ENCODE measurements at regions not wholly inside any gene's neighbourhood (a gene's known extent, or its start where the extent isn't known, plus 50 kb on each side); places are given as distances from the start of the nearest gene placed in this dataset.

DNA sequence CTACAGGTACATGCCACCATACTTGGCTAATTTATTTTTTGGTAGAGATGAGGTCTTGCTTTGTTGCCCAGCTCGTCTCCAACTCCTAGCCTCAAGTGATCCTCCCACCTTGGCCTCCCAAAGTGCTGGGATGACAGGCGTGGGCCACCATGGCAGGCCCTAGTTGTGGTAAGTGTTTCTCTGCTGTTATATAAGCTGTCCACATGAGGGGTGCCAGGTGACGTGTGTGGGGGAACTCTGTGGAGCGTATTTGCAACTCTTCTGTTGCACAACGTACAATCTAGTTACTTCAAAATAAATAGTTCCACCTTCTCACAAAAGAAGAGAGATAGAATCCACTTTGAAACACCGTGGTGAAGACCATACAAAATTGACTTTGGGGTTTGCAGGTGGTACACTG, 125.1 kb downstream of the NCOR2 start:
- DNase-seq, result no peak
- BruUV-seq (replicated peaks), result no TSS peak
- Histone ChIP-seq H2AFZ (replicated peaks; ENCODE audit: low read length, poor library complexity) (no peak overlapping the region), H2BK20ac (ENCODE audit: low read depth, low read length) (peak overlapping the region; percentile 67), H4K91ac (ENCODE audit: insufficient read depth, low read depth, low read length) (peak overlapping the region; percentile 93; the same call in 1 of the 2 replicates), H3K4ac (ENCODE audit: low read depth, low read length) (peak overlapping the region; percentile 92), H3K9ac (ENCODE audit: low read depth, low read length) (no peak overlapping the region), H3K27me3 (ENCODE audit: control insufficient read depth, insufficient read depth, low read length) (no peaks in the 10 kb centered on the region), H2AK5ac (ENCODE audit: low read depth, low read length) (peak overlapping the region; percentile 97; the same call in 1 of the 2 replicates), H2BK120ac (ENCODE audit: low read depth, low read length) (peak overlapping the region; percentile 91), H3K18ac (ENCODE audit: low read depth, low read length) (no peak overlapping the region), H3K79me1 (ENCODE audit: low read depth in 1 of 2, low read length in 2 of 2) (peaks cover 19 to 67% of the 10 kb centered on the region in 2 experiments; a peak in 3 of 4 replicates), H3K27ac (ENCODE audit: insufficient read depth, low read length) (no peak overlapping the region; the same call in 1 of the 2 replicates), H3K4me3 (ENCODE audit: insufficient read depth, low read depth, low read length) (no peak overlapping the region), H3K4me1 (ENCODE audit: control insufficient read depth, insufficient read depth, low read length) (peaks cover 26% of the 10 kb centered on the region), H3K4me2 (ENCODE audit: low read depth, low read length) (no peak overlapping the region), H3K56ac (ENCODE audit: extremely low read depth, insufficient read depth, low read length) (no peak overlapping the region; the same call in 1 of the 2 replicates), H3K23ac (ENCODE audit: low read depth, low read length) (no peak overlapping the region; the same call in 1 of the 2 replicates), H4K20me1 (ENCODE audit: insufficient read depth, low read length) (peaks cover 9% of the 10 kb centered on the region), H3K36me3 (ENCODE audit: control insufficient read depth, insufficient read depth, low read length) (peaks cover 19% of the 10 kb centered on the region; the same call in 1 of the 2 replicates), H3K9me1 (ENCODE audit: insufficient read depth, low read length) (peaks cover 23% of the 10 kb centered on the region), H2BK15ac (ENCODE audit: low read depth, low read length) (peak overlapping the region; percentile 83; the same call in 1 of the 3 replicates), H3K9me3 (ENCODE audit: control insufficient read depth, insufficient read depth, low read length) (no peaks in the 10 kb centered on the region), H2AK9ac (replicated peaks; ENCODE audit: low read depth, low read length, poor library complexity) (no peak overlapping the region), H3K14ac (replicated peaks; ENCODE audit: low read depth, low read length) (0 out of 2 replicates have a peak overlapping the region, but pooled peaks have one; percentile 87), H2BK5ac (ENCODE audit: low read depth, low read length, poor library complexity, severe bottlenecking) (peak overlapping the region; percentile 78), H4K8ac (ENCODE audit: low read depth in 2 of 2, low read length in 2 of 2) (peak overlapping the region in 1 of 2 experiments; percentile 55; a peak in 2 of 4 replicates), H4K5ac (ENCODE audit: low read depth, low read length) (no peak overlapping the region)
- POLR2A ChIA-PET (ENCODE audit: unreplicated experiment), result no interaction called here
- intact Hi-C loops (cut with micrococcal nuclease) (no loop called here), in situ Hi-C loops (cut with MboI; ENCODE audit: low sequenced_read_pairs) (no loop called here), dilution Hi-C loops (cut with HindIII; ENCODE audit: low sequenced_read_pairs, unreplicated experiment) (no loop called here)
- ATAC-seq (ENCODE audit: low read depth), result no peak
- CTCF ChIA-PET, result no interaction called here
- WGBS, 2 experiments (ENCODE audit: extremely low coverage in 2 of 2, insufficient read length in 1 of 2), result no CpG with 5 or more reads among the region's 6 CpGs
- no peak for TF ChIP-seq ELK1 (IDR thresholded peaks at IDR 0.05; ENCODE audit: borderline replicate concordance, low read depth, low read length)
- TF ChIP-seq SMC3 (IDR thresholded peaks at IDR 0.05; ENCODE audit: low read depth, low read length), result no peak
- no peak for TF ChIP-seq CHD1 (IDR thresholded peaks at IDR 0.05; ENCODE audit: low read depth, low read length)
- TF ChIP-seq MAZ (IDR thresholded peaks at IDR 0.05; ENCODE audit: borderline replicate concordance, low read depth, low read length), result no peak
- no peak for TF ChIP-seq POLR2A (IDR thresholded peaks at IDR 0.05; ENCODE audit: low read depth, low read length)
- TF ChIP-seq RAD21 (IDR thresholded peaks at IDR 0.05; ENCODE audit: low read length), result no peak
- no peak for TF ChIP-seq MXI1 (IDR thresholded peaks at IDR 0.05; ENCODE audit: borderline replicate concordance, low read depth, low read length)
- TF ChIP-seq CTCF (conservative IDR thresholded peaks at IDR 0.05; ENCODE audit: low read depth, low read length), result no peak
- no peak for TF ChIP-seq FOS (IDR thresholded peaks at IDR 0.05; ENCODE audit: low read depth, low read length)
- TF ChIP-seq BHLHE40 (IDR thresholded peaks at IDR 0.05; ENCODE audit: low read depth, low read length), result no peak
- no peak for TF ChIP-seq RCOR1 (IDR thresholded peaks at IDR 0.05; ENCODE audit: insufficient replicate concordance, low read length)

Data from IMR-90 (cell line).